ENCODE measurements at regions not wholly inside any gene's neighbourhood (a gene's known extent, or its start where the extent isn't known, plus 50 kb on each side); places are given as distances from the start of the nearest gene placed in this dataset.

DNA sequence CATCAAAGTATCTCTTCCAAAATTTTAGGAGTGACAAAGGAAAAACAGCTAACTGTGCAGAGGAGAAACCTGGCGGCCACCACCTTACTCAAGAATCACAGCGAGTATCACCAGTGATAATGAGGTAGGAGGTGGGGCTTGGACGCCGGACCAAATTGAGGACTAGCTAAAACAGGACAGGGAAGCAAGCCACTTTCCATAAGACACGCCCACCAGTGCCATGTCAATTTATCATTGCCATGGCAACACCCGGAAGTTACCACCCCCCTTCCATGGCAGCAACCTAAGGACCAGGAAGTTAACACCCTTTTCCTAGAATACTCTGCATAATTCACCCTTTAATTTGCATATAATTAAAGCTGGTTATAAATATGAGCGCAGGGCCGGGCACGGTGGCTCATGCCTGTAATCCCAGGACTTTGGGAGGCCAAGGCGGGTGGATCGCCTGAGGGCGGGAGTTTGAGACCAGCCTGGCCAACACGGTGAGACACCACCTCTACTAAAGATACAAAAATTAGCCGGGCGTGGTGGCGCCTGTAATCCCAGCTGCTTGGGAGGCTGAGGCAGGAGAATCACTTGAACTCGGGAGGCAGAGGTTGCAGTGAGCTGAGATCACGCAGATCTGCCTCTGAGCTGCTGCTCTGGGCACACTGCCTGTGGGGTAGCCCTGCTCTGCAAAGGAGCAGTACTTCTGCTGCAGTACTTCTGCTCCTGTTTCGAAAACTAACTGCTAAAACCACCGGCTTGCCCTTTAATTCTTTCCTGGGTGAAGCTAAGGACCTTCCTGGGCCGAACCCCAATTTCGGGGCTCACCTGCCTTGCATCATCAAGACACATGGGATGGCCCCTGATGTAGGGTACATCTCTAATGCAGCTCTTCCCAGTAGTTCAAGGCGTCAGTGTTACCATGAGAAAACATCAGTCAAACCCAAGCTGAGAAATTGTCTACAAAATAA lies 116.7 kb downstream of the HMX1 start:
- DNase-seq = no peak

DNA sequence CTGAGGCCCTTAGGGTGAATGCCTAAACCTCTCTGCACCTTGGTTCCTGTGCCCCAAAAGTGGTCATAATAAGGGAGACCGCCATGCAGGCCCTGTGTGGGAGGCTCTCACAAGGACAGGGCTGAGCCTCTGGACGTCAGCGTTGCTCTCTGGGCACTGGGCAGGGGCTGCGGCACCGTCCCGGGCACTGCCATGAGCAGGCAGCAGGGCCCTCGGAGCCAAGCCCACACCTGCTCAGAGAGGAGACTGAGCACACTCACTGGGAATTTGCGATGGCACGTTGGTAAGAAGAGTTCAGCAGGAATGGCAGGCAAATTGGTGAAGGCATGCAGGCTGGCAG lies 123.4 kb downstream of the HMX1 start:
- DNase-seq = no peak

DNA sequence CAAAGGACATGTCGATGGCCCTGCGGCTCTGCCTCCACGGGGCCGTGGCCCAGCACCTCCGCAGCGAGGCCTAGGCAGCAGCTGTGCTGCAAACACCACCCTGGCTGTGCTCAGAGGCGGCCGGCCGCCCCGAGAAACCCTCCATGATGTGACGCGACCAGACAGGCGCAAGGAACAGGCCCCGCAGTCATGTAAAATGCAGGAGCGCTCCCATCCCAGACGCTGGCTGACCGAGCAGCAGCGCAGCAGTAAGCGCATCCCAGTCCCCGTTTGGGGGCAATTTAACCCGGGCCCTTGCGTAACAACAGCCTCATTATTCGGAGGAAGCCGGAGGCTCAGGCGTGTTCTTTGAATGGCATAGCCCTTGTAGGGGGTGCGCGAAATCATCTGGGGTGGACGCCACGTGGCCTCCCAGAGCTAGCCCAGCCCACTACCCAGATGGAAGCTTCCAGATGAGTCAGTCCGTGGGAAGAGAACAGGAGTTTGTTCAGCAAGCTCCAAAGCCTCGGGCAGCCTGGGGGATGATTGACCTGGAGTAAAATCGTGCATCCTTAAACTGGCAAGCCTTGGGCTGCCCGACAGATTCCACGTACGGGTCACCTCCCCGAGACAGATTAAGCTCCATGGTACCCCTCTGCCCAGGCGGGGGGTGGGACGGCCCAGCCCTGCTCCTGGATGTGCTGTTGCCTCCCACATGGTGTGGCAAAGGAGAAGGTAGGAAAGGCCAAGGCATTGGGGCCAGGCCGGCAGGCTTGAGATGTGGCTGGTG lies 124.0 kb downstream of the HMX1 start:
- no peak for DNase-seq

DNA sequence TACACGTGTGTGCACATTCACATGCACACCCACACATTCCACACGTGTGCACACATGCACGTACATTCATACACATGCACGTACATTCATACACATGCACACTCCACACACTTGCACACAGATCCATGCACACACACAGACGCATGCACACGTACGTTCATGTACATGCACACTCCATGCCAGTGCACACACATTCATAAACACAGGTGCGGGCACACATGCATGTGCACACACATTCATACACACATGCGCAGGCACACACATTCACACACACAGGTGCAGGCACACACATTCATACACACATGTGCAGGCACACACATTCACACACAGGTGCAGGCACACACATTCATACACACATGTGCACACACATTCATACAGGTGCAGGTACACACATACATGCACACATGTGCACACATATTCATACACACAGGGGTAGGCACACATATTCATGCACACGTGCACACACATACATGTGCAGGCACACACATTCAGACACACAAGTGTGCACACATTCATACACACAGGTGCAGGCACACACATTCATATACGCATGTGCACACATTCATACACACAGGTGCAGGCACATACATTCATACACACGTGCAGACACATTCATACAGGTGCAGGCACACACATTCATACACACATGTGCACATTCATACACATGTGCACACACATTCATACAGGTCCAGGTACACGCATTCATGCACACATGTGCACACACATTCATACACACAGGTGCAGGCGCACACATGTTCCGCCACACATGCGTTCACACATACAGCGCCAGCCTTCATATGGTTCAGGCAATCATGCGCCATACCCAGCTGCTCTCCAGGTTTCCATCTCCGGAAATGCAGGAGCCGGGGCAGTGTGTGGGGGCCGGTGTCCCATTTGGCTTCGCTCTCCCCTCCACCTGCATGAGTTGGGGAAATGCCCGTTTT lies 124.8 kb downstream of the HMX1 start:
- no peak for DNase-seq

DNA sequence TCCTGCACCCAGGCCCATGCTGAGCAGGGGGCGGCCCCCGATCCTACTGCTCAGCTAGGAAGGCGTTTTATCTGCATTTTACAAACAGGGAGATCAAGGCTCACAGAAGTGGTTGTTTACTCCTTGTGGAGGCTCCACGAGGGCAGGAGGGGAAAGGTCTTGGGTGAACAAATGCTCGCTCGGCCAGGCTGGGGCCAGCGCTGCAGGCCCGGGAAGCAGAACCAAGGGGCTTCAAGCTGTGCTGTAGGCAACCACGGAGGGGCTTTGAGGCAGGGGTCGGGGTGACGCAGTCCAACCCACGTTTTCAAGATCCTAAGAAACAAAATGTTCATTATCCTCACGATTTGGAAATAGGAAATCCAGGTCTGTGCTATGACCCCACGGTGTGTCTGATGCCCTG lies 125.8 kb downstream of the HMX1 start:
- DNase-seq = no peak

DNA sequence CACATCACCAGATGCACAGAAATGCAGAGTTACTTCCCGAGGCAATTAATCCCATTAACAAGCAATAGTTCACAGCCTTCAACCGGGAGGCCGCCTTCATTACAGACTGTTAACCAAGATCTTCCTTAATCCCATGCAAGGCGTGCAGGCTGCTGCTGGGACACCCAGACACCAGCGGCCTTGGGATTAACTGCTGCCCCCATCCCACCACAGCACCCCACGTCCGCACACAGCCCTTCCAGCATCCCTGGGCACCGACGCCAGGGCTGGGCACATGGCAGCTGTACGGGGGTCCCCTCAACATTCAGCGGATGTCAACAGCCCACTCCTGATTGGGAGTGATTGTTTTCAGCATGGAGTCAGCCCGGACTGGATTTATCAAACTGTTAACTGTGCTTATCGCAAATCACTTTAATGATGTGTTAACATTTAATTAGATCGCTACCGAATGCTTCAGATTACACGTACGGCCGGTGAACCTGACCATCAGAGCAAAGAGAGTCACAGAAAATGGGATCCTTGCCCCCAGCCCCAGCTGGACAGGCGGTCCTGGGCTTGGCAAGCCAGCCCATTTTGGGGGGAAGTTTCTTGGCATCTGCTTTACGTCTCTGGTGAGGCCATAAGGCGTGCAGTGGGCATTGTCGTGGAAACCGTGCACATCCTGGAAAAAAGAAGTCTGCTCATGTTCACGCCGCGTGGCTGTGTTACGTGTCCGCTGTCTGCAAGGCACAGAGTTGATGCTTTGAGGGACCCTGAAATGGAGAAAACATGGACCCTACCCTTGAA lies 126.4 kb downstream of the HMX1 start:
- DNase-seq = no peak

DNA sequence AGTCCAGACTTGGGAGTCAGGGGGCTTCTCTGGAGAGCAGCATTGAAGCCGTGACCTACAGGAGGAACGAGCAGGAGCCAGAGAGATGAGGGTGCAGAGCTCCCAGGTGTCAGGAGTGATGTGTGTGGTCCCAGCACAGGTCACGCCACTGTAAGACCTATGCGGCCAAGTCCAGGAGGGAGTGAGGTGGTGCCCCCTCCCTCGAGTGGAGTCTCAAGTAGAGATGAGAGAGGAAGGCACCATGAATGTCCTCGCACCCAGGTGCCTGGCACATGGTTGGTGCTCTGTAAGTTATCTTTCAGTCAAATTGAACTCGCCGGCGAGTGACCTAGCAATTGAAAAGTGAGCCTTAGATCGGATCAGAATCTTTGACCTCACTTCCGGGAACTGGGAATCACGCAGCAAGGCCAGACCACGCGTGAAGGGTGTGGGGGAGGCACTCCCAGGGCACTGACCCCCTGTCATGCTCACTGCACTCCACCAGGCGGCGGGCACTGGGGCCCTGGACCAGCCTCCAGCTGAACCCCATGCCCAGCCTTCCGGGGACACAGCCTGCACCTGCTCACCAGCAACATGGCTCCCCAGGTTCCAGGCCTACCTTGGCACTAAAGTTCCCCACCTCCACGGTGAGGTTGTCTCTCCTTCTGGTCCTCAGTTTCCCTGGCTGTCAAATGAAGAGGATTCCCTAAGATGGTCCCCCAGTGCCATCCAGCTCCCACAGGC lies 127.4 kb downstream of the HMX1 start:
- no peak for DNase-seq

DNA sequence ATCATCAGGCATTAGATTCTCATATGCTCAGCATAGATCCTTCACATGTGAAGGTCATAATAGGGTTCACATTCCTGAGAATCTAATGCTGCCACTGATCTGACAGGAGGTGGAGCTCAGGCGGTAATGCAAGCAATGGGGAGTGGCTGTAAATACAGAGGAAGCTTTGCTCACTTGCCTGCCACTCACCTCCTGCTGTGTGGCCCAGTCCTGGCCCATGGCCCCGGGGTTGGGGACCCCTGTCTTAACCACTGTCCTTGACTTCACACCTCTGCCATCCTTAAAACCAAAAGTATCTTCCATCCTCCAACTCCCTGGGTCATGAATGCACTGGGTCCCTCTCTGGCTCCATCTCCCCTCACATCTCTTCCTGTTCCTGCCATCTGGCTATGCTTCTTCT lies 129.1 kb downstream of the HMX1 start:
- no peak for DNase-seq

DNA sequence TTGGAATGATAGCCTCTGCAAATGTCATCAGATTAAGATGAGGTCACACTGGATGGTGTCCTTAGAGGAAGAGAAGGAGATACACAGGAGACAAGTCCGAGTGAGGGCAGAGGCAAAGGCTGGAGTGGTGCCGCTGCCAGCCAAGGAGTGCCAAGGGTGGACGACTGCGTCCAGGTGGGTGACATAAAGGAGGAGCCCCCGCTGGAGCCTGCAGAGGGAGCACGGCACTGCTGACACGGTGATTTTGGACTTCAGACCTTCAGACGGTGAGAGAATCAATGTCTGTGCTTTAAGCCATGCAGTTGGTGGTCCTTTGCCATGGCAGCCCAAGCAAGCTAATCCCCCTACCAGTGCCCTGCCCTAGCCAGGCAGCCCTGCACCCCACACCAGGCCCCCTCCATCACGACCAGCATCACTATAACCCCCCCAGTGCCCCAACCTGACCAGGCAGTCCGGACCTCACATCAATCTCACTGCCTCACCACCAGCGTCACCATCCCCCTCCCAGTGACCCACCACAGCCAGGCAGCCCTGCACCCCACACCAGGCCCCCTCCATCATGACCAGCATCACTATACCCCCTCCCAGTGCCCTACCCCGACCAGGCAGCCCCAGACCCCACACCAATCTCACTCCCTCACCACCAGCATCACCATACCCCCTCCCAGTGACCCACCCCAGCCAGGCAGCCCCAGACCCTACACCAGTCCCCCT lies 130.0 kb downstream of the HMX1 start:
- no peak for DNase-seq

DNA sequence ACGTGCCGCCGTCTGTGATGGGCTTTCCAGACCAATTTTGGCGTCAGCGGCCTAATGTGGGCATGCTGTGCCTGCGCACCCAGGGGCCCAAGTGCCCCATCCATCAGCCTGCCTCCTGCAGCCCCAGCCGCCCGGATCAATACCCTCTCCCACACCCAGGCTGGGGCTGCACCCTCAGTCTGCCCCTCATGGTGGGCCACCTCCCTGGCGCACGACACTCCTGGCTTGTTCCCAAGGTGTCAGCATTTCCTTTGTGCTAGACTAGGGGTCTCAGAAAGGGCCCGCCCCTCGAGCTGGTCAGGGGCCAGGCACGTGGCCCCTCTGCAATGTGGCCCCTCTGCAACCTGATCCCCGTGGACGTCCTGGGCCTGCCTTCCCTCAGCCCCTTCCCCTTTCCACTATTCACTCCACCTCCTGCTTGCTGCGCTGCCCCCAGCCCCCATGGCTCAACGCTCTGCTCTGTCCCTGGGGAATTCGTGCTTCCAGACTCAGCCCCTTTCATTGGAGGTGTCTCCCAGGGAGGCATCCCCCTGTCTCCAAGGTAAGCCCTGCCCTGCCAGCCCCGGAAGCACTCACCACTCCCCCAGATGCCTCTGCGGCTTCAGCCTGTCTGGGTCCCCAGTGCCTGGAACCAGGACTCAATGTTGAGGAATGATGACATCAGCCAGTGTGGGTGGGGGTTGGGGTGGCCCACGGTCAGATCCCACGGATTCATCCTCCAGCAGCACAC lies 130.8 kb downstream of the HMX1 start:
- DNase-seq = no peak

DNA sequence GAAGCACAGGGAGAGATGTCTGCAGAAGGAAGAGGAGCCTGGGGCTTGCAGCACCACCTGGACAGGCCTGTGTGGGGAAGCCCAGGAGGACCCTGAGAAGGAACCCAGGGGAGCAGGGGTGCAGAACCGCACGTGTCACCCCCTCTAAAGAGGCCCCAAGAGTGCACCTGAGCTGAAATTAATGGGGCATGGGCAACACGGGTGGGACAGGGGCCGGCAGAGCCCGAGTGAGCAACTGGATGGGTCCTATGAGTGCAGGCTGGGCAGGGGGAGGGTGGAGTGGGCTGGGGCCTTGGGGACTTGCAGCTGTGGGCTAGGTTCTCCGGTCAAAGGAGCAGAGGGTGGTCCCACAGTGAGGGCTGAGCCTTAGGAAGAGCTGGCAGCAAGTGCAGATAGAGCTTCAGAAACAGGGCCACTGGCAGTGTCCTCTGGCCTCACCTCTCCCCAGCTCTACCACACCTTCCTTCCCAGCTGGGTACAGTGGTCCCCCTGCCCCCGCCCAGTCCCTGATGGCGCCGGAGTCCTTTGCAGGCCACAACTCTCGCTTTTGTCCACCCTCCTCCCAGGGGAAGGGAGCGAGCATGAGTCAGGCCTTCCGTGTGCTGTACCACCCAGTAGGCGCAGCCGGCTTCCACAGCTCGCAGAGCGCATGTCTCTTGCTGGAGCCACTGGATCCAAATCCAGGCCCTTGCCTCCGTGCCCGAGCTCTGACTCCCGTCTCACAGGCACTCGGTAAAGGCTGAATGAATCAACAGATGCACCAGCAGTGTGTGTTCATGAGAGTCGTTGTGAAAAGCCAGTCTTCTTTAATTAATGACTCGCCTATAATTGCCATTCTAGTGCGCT lies 131.6 kb downstream of the HMX1 start:
- DNase-seq = no peak

DNA sequence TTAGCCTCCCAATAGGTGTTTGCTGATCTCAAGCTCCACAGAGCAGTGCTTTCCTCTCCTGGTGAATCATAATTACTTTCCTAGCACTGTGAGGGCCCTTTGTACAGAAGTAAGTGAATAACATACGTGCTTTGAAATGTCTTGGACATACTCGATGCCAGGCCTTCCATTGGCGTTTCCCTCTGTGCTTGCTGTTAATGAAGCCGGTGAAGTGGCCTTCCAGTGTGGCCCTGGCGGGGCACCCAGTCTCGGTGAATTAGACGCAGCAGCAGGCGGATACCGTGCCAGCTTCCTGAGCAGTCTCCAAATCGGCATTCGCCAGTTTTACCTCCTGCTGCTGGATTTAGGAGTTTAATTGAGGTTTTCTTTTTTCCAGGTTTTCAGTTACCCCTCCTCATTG lies 132.3 kb downstream of the HMX1 start:
- no peak for DNase-seq

DNA sequence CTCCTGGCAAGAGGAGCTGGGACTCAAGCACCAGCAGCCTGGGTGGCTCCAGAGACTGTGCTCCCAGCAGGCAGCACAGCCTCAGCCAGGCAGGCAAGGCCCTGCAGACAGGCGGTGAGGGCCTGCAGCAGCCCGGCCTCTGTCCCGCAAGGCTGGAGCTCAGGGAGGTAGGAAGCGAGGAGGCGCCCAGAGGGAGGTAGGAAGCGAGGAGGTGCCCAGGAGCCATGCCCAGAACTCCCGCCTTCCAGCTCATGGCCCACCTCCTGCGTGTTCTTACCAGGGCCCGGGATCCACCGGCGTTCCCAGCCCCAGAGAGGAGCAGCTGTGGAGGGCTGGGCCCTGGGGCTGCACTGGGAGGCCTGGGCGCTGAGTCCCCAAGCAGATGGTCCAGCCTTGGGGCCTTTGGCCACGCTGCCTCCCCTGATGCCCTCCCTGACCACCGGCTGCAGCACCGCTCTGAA lies 133.1 kb downstream of the HMX1 start:
- no peak for DNase-seq

DNA sequence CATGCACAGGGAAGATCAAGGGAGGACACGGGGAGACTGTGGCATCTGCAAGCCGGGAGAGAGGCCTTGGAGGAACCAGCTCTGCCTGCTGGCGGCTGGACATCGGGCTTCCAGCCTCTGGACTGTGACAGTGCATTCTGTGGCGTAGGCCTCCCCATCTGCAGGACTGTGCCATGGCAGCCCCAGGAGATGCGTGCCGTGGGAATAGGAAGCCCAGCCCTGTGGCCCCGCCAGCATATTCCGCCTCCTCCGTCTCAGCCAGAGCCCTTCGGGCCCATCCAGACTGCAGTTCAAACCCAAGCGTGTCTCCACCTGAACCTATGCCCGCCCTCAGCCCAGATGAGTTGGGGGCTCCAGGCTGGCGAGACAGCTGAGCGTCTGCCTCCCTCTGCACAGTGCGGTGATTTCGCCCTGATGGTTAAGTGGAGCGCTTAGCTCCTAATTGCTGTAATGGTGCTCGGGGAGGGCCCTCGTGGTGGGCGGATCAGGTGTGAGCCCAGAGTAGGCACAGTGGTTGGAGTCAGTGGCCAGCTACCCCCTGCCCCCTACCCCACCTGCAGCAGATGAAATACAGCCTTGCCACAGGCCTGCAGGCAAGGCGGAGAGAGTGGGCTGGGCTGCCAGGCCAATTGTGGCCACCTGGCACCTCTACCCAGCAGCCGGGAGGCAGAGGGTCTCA lies 133.9 kb downstream of the HMX1 start:
- no peak for DNase-seq

DNA sequence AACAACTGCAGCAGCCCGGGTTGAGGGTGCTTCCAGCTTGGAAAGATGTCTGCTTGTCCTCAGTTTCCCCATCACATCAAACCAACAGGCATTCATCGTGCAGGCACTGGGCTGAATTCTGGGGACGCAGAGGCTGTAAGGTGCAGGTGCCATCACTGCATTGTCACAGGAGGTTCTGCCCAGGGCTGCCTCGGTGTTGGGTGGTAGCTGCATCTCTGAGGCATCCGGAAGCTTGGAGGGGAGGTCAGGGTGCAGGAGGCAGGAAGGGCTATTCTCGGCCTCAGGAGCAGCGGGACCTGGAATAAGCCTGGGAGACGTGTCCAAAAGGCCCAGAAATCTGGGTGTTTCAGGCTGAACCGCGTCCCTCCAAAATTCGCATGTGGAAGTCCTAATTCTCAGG lies 134.6 kb downstream of the HMX1 start:
- no peak for DNase-seq

DNA sequence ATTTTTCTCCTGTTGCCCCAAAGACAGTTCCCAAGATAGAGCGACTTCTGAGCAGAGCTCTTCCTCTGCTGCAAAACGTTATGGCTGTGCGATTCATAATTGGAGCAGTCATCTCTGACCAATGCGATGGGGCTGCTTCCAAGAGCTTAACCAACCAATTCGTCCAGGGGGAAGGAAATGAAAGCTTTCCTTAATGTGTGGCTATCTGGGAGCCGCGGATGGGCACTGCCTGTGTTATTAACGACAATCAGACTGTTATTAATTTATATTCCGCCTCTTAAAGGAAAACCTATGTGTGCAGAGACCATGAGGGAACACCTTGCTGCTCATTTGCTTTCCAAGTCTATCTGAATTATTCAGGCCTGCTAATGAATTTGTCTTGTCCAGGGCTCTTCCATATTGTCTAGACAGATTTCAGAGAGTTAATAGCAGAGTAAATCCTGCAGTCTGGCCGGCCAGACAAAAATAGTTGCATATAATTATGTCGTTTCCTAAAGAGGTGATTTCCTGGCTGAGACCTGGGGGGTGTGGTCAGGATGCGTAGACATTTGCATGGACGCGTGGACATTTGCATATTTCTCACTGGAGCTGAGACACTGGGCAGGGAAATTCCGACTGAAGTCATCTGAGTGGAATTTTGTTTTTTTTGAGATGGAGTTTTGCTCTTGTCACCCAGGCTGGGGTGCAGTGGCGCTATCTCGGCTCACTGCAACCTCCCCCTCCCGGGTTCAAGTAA lies 135.4 kb downstream of the HMX1 start:
- DNase-seq = no peak

DNA sequence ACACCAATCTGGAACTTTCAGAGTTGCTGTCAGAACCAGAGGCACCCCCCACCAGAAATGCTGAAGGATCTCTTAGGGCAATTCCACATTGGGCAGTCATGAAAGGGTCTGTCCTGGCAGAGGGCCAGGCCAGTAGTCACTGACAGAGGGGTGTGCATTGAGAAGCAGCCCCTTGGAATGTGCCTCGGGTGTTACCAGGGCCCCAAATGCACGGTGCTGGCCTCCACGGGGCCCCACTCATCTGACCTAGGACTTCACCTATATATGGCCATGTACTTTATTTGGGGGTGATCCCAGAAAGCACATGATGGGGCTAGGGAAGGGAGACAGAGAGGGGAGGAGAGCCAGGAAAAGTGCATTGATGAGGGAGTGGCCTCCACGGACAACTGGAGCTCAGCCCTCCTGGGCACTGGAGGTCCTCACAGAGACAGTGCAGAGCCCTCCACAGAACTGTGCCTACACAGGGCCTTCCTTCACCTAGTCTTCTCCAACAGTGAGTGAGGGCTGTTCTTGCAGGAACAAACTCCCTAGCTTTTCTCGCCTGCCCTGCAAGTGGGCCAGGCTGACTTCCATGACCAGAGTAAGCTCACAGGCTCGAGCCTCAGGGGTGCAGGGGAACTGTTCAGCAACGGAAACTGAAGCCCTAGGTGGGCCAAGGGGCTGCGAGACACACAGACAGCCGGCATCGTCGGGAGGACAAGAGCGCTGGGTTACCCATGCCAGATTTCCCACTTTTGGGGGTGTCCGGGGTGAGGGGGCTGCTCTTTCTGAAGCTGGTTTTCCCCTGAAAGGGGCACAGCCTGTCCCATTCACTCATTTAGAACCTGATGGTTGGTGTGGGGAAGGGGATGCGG lies 136.2 kb downstream of the HMX1 start:
- no peak for DNase-seq
